Endometrial microvascular endothelial cells (primary cell): ENCODE measurements at regions not wholly inside any gene's neighbourhood (a gene's known extent, or its start where the extent isn't known, plus 50 kb on each side); places are given as distances from the start of the nearest gene placed in this dataset.

Source experiments
- in situ Hi-C: cut with HindIII; loops from 2 replicates; pipeline ENCODE4 v1.10.0; 2017; ENCODE audit warnings: low sequenced_read_pairs, low pct_unique_long_range_greater_than_20kb; ENCODE audit errors: inconsistent ontology term

DNA sequence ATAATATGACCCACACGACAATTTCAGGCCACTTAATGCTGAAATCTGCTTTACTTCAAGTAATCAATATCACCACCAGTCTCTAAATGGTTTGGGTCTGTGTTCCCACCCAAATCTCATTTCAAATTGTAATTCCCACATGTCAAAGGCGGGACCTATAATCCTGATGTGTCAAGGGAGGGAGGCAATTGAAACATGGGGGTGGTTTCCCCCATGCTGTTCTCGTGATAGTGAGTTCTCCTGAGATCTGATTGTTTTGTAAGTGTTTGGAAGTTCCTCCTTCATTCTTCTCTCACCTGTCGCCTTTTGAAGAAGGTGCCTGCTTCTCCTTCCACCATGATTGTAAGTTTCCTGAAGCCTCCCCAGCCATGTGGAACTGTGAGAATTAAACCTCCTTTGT is 178.4 kb downstream of the CRPPA start:
- in situ Hi-C loops = no loop called here

DNA sequence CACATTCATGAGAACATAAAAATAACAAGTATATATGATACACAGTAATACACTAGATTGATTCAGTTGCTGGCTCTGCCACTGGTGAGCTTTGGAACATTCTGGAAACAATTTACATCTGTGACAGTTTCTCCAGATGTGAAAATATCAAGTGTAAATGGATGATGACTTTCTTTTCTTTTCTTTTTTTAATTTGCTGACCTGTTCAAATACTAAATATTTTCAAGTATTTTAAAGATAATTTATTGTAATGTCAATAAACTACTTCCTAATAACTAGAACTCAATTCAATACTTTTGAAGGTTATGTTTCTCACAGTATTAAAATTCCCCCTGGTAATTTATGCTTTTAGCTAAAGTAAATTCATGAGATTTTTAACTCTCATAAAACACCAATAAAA is 180.3 kb downstream of the CRPPA start:
- in situ Hi-C loops = no loop called here

GRCh38 chr7:16236381-16236780 is 185.0 kb downstream of the CRPPA start:
- in situ Hi-C loops = no loop called here

GRCh38 chr7:16235147-16236114 is 185.9 kb downstream of the CRPPA start:
- in situ Hi-C loops = no loop called here

DNA sequence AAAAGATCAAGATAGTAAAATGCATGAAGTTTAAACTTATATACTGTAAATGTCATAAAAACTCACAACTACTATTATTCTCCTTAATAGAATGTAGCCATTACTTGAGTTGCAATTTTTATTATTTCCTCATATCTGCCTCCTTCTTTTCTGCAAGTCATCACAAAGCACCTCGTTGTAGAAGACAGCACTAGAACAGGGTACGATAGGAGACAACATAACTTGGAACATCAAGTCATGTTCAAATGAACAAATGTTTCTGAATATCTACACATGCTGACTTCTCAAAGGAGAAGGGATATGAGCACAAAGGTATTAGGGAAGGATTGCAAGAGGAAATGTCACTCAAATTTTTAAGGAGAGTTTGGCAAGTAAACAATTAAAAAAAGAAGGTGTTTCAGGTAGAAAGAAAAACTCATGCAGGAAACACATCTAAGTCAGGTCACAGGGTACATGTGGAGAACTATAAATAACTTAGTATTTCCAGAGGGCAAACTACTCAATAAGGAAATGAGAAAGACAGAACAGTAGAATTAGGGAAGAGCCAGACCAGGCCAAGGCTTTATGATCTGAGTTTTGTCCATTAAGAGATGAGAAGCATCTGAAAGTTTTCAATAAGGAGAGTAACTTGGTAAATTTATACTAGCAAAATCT is 186.7 kb downstream of the CRPPA start:
- in situ Hi-C loops = no loop called here

- in situ Hi-C loops = no loop called here
Measured at GRCh38 chr7:16233517-16233916, 187.8 kb downstream of the CRPPA start.

- in situ Hi-C loops = no loop called here
Measured at GRCh38 chr7:16232273-16232672, 189.1 kb downstream of the CRPPA start.

GRCh38 chr7:16223963-16224707 is 197.2 kb downstream of the CRPPA start:
- in situ Hi-C loops = no loop called here

DNA sequence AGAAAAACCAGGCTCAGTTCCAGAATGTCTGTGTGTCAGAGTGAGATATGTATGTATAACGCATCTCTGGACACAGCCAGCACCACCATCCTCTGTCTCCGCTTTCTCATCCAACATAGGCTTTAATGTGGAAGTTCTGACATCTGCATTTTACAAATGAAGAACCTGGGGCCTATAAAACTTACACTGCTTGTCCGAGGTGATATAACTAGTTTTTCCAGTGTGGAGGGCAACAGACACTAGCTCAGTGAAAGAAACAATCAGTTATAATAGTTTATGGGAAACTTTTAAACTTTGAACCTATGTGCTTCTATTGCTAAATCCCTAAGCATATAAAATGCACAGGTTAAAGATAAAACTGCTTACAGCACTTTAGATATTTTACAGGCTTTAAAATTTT is 208.7 kb downstream of the CRPPA start:
- in situ Hi-C loops = no loop called here

GRCh38 chr7:16212032-16212431 is 209.3 kb downstream of the CRPPA start:
- in situ Hi-C loops = no loop called here

GRCh38 chr7:16211402-16211925 is 209.9 kb downstream of the CRPPA start:
- in situ Hi-C loops = no loop called here

- in situ Hi-C loops = no loop called here
Measured at GRCh38 chr7:16210171-16210570, 211.2 kb downstream of the CRPPA start.

DNA sequence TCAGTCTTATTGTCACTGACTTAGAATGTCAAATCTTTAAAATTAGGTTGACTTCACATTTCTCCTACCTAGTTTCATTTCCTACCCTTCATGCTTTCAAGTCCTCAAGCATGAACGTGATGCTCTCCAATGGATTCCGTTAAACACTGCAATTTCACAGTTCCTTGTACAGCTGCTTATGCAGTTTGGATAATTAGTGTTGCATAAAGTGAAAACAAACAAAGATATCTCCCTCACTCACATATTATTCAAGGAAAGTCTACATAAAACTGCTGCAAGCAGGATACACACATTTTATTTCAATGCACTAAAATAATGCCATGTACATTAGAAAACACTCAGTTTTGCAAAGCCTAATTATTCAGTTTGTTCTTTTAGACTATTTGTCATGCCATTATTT is 214.0 kb downstream of the CRPPA start:
- in situ Hi-C loops = no loop called here

GRCh38 chr7:16205466-16205865 is 215.9 kb downstream of the CRPPA start:
- in situ Hi-C loops = no loop called here

- in situ Hi-C loops = no loop called here
Measured at GRCh38 chr7:16204953-16205352, 216.4 kb downstream of the CRPPA start.

- in situ Hi-C loops = no loop called here
Measured at GRCh38 chr7:16203065-16203464, 218.3 kb downstream of the CRPPA start.

DNA sequence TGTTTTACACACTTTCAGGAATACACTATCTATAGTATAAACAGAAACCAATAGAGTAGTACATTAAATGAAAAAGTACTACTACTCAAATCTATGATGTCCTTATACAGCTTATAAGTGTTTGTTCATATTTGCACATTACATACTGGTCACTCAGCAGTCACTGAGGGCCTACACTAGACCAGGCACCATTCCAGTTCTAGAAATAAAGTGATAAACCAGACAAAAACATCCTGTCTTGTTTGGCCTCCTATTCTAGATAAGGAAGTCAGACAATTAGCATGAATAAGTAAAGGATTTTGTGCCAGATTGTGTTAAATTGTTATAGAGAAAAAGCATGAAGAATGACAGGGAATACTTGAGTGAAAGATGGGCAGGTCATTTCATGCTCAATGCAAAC is 219.0 kb downstream of the CRPPA start:
- in situ Hi-C loops = no loop called here

DNA sequence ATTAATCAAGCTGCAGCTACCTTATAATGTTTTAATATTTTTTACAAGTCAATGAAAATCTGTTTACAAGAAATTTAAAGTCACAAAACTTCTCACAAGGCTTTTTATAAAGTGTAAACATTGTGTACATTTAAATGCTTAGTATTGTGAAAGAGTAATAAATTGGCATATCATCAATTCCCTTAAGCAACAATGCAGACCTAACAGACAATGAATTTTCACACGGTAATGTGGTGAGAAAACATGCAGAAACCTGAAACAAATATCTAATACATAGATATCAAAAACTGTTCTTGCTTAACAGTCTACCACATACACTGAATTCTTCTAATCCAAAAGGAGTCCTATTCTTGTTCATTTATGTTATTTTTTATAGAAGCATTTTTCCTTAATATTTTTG is 220.7 kb downstream of the CRPPA start:
- in situ Hi-C loops = no loop called here

GRCh38 chr7:16193631-16194030 is 227.7 kb downstream of the CRPPA start:
- in situ Hi-C loops = no loop called here
